GM12891 (cell line): ENCODE measurements at regions not wholly inside any gene's neighbourhood (a gene's known extent, or its start where the extent isn't known, plus 50 kb on each side); places are given as distances from the start of the nearest gene placed in this dataset.

Experiments
- DNase-seq: peaks from one replicate; pipeline ENCODE4 v3.0.0; 2011; ENCODE audit warnings: low spot score; ENCODE audit not compliant: insufficient read length
- FAIRE-seq: peaks from 2 replicates; lab custom pipeline; 2011; peaks lifted over from hg19 to GRCh38; lab: Jason Lieb, UNC
- PAX5 ChIP-seq: IDR thresholded peaks from 2 replicates; pipeline ENCODE4 v1.6.1; 2011; ENCODE audit warnings: low read length, moderate library complexity, mild to moderate bottlenecking; ENCODE audit not compliant: insufficient read depth, severe bottlenecking
- POLR2A ChIP-seq: IDR thresholded peaks from 2 replicates; pipeline ENCODE4 v1.6.1; 2011; ENCODE audit warnings: low read depth, low read length, control low read depth
- POLR2AphosphoS5 ChIP-seq: IDR thresholded peaks from 2 replicates; pipeline ENCODE4 v1.6.1; 2011; ENCODE audit warnings: low read depth, low read length, control low read depth
- POU2F2 ChIP-seq: IDR thresholded peaks from 2 replicates; pipeline ENCODE4 v1.6.1; 2011; ENCODE audit warnings: low read depth, mild to moderate bottlenecking, control low read depth, low read length, moderate library complexity
- SPI1 ChIP-seq: IDR thresholded peaks from 2 replicates; pipeline ENCODE4 v1.6.1; 2011; ENCODE audit warnings: low read depth, low read length, control low read depth
- TAF1 ChIP-seq: IDR thresholded peaks from 2 replicates; pipeline ENCODE4 v1.6.1; 2011; ENCODE audit warnings: low read depth, low read length, control low read depth

- DNase-seq (no peak), FAIRE-seq (no peak)
- no peak for TF ChIP-seq POLR2A
- no peak for TF ChIP-seq PAX5
- no peak for TF ChIP-seq TAF1
- no peak for TF ChIP-seq SPI1
- TF ChIP-seq POLR2AphosphoS5 = no peak
- TF ChIP-seq POU2F2 = no peak
Measured at GRCh38 chr13:73608711-73609485, 525.3 kb downstream of the KLF12 start.

- no peak for DNase-seq
- no peak for FAIRE-seq
- TF ChIP-seq TAF1 (no peak), POU2F2 (no peak), POLR2A (no peak), SPI1 (no peak), PAX5 (no peak), POLR2AphosphoS5 (no peak)
Measured at GRCh38 chr13:73608157-73608516, 526.1 kb downstream of the KLF12 start.

- FAIRE-seq = no peak
Measured at GRCh38 chr13:73607489-73608156, 526.6 kb downstream of the KLF12 start.

GRCh38 chr13:73603646-73604045, 530.6 kb downstream of the KLF12 start:
- DNase-seq (no peak), FAIRE-seq (no peak)
- TF ChIP-seq TAF1 (no peak), SPI1 (no peak), POLR2A (no peak), PAX5 (no peak), POU2F2 (no peak), POLR2AphosphoS5 (no peak)

More at GRCh38 chr13:73607489-73608156, 526.6 kb downstream of the KLF12 start:
- TF ChIP-seq POLR2AphosphoS5 = no peak
- no peak for TF ChIP-seq POU2F2
- TF ChIP-seq SPI1 = no peak
- TF ChIP-seq PAX5 = no peak
- TF ChIP-seq POLR2A = no peak
- TF ChIP-seq TAF1 = no peak
- DNase-seq = no peak

GRCh38 chr13:73602295-73602694, 531.9 kb downstream of the KLF12 start:
- DNase-seq (no peak), FAIRE-seq (no peak)
- TF ChIP-seq POLR2A (no peak), SPI1 (no peak), POLR2AphosphoS5 (no peak), POU2F2 (no peak), TAF1 (no peak), PAX5 (no peak)

- TF ChIP-seq PAX5 (no peak), POLR2A (no peak), TAF1 (no peak), SPI1 (no peak), POLR2AphosphoS5 (no peak), POU2F2 (no peak)
- no peak for FAIRE-seq
- no peak for DNase-seq
Measured at GRCh38 chr13:73601708-73602107, 532.5 kb downstream of the KLF12 start.

GRCh38 chr13:73599232-73600128, 534.7 kb downstream of the KLF12 start:
- TF ChIP-seq POLR2AphosphoS5 (no peak), TAF1 (no peak), POLR2A (no peak), PAX5 (no peak), POU2F2 (no peak), SPI1 (no peak)
- FAIRE-seq = no peak
- no peak for DNase-seq

- FAIRE-seq (no peak), DNase-seq (no peak)
- no peak for TF ChIP-seq TAF1
- no peak for TF ChIP-seq POLR2A
- no peak for TF ChIP-seq POU2F2
- no peak for TF ChIP-seq POLR2AphosphoS5
Measured at GRCh38 chr13:73598020-73598712, 536.0 kb downstream of the KLF12 start.
